MM.1S (cell line): ENCODE measurements at regions not wholly inside any gene's neighbourhood (a gene's known extent, or its start where the extent isn't known, plus 50 kb on each side); places are given as distances from the start of the nearest gene placed in this dataset.

Experiments used
- EZH2 ChIP-seq: fragments of 300-600 bp; sonication (generic); optimal IDR thresholded peaks from 2 replicates; pipeline ENCODE3; 2017; ENCODE audit warnings: low read depth, mild to moderate bottlenecking, antibody characterized with exemption, low read length, mixed read lengths
- TF ChIP-seq, protein P1 (sequence below): fragments of 300-600 bp; sonication (generic); IDR thresholded peaks from 2 replicates; pipeline ENCODE4 v1.5.1; 2016; ENCODE audit warnings: antibody characterized with exemption, low read length, mixed read lengths

GRCh38 chr12:40435251-40435650 lies 210.5 kb downstream of the LRRK2 start:
- TF ChIP-seq, protein P1, sequence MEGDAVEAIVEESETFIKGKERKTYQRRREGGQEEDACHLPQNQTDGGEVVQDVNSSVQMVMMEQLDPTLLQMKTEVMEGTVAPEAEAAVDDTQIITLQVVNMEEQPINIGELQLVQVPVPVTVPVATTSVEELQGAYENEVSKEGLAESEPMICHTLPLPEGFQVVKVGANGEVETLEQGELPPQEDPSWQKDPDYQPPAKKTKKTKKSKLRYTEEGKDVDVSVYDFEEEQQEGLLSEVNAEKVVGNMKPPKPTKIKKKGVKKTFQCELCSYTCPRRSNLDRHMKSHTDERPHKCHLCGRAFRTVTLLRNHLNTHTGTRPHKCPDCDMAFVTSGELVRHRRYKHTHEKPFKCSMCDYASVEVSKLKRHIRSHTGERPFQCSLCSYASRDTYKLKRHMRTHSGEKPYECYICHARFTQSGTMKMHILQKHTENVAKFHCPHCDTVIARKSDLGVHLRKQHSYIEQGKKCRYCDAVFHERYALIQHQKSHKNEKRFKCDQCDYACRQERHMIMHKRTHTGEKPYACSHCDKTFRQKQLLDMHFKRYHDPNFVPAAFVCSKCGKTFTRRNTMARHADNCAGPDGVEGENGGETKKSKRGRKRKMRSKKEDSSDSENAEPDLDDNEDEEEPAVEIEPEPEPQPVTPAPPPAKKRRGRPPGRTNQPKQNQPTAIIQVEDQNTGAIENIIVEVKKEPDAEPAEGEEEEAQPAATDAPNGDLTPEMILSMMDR, result no peak
- TF ChIP-seq EZH2, result no peak
